Activated B cell treated with CpG ODN at 0.5 μM for 24 hours (primary cell): ENCODE measurements at regions not wholly inside any gene's neighbourhood (a gene's known extent, or its start where the extent isn't known, plus 50 kb on each side); places are given as distances from the start of the nearest gene placed in this dataset.

Source experiments
- ATAC-seq: fragments of 200-7000 bp; cut with Tn5 transposase; one replicate; pipeline ENCODE4 v1.10.0; 2021; ENCODE audit warnings: low read depth, mild to moderate bottlenecking, moderate library complexity
- CTCF ChIA-PET: fragments of 350-600 bp; sonication (Branson Sonifier 250); formaldehyde crosslinking; loops from one replicate; lab custom pipeline; 2021; ENCODE audit warnings: antibody characterized with exemption; lab: Charles Lee
- POLR2A ChIA-PET: fragments of 350-600 bp; sonication (Branson Sonifier 250); formaldehyde crosslinking; loops from one replicate; lab custom pipeline; 2021; ENCODE audit warnings: antibody characterized with exemption; lab: Charles Lee
- DNase-seq: peaks from one replicate; pipeline ENCODE4 v3.0.0; 2022
- H3K27ac Mint-ChIP-seq: one replicate; pipeline ENCODE4 v1.8.0; 2020; ENCODE audit warnings: mixed read lengths
- H3K27me3 Mint-ChIP-seq: one replicate; pipeline ENCODE4 v1.8.0; 2021; ENCODE audit warnings: mixed read lengths
- H3K36me3 Mint-ChIP-seq: one replicate; pipeline ENCODE4 v1.8.0; 2021; ENCODE audit warnings: low read depth, mixed read lengths
- H3K4me1 Mint-ChIP-seq: one replicate; pipeline ENCODE4 v1.8.0; 2021; ENCODE audit warnings: mixed read lengths
- H3K4me3 Mint-ChIP-seq: one replicate; pipeline ENCODE4 v1.8.0; 2020; ENCODE audit warnings: mild to moderate bottlenecking, mixed read lengths
- H3K9me3 Mint-ChIP-seq: one replicate; pipeline ENCODE4 v1.8.0; 2020; ENCODE audit warnings: mixed read lengths
- intact Hi-C: fragments of 100-400 bp; cut with micrococcal nuclease; formaldehyde crosslinking; loops from one replicate; pipeline ENCODE4 v1.15.1; 2024
- TF ChIP-seq, protein P1 (sequence below): fragments of 200-600 bp; IDR thresholded peaks from one replicate; pipeline ENCODE4 v1.8.0; 2022; ENCODE audit warnings: antibody characterized with exemption, mild to moderate bottlenecking

DNA sequence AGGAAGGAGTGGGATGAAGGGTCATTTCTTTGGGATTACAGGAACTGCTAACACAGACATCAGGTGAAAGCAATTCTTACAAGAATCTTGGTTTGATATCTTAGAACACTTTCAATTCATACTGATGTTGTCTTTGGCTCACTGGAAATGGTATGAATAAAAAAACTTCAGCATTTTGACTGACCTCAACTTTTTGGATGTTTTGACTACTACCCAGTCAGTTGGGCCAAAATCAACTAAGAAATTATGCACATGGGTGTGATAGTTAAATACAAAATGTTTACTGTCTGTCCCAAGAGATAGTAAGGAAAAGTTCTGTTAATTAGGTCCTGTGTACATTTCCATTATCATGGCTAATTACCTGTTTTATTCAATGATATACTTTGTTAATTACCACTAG, 165.5 kb upstream of the LRIG1 start:
- Mint-ChIP-seq H3K27ac (no peak overlapping the region), H3K36me3 (no peaks in the 10 kb centered on the region), H3K9me3 (no peaks in the 10 kb centered on the region), H3K4me1 (no peaks in the 10 kb centered on the region), H3K27me3 (peaks cover 2% of the 10 kb centered on the region), H3K4me3 (no peak overlapping the region)
- TF ChIP-seq, protein P1, sequence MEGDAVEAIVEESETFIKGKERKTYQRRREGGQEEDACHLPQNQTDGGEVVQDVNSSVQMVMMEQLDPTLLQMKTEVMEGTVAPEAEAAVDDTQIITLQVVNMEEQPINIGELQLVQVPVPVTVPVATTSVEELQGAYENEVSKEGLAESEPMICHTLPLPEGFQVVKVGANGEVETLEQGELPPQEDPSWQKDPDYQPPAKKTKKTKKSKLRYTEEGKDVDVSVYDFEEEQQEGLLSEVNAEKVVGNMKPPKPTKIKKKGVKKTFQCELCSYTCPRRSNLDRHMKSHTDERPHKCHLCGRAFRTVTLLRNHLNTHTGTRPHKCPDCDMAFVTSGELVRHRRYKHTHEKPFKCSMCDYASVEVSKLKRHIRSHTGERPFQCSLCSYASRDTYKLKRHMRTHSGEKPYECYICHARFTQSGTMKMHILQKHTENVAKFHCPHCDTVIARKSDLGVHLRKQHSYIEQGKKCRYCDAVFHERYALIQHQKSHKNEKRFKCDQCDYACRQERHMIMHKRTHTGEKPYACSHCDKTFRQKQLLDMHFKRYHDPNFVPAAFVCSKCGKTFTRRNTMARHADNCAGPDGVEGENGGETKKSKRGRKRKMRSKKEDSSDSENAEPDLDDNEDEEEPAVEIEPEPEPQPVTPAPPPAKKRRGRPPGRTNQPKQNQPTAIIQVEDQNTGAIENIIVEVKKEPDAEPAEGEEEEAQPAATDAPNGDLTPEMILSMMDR: no peak
- intact Hi-C loops: no loop called here
- ChIA-PET POLR2A (no interaction called here), CTCF (no interaction called here)
- ATAC-seq (no peak), DNase-seq (no peak)

DNA sequence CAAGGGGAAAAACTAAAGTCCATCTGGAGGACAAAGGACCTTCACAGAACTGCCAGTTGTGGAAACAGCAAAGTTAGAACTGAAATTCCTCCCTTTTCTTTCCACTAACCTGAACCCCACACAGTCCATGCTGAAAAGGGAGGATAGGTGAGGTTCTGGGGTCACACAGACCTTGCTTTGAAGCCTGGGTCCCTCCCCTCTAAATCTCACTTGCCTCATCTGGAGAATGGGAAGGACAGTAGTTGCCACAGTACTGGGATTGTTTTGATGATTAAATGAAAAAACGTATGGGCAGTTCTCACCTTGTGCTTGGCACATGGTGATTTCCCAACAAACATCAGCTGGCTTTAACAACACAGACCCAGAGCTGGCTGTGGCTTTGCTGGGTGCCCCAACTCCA, 166.4 kb upstream of the LRIG1 start:
- Mint-ChIP-seq H3K27me3 (no peaks in the 10 kb centered on the region), H3K36me3 (no peaks in the 10 kb centered on the region), H3K27ac (no peak overlapping the region), H3K4me1 (no peaks in the 10 kb centered on the region), H3K4me3 (no peak overlapping the region), H3K9me3 (no peaks in the 10 kb centered on the region)
- intact Hi-C loops: no loop called here
- ATAC-seq (no peak), DNase-seq (no peak)
- ChIA-PET CTCF (no interaction called here), POLR2A (no interaction called here)
- TF ChIP-seq, protein P1: no peak

DNA sequence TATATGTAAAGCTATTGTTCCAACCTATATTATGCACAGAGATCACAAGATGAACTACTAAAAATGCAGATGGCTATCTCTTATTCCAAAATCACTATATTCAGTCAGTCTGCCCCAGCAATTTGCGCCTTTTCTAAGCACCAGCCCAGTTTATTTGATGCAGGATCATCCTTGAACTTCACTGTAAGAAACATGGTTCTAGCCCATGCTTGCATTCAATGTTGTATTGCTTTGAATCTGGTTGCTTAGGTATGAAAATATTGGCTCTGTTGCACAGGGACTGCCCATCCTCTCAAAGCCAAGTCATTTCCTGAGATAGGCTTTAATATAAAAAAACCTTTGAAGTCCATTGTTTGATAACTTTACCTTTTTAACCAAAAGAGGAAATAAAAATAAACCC, 170.5 kb upstream of the LRIG1 start:
- Mint-ChIP-seq H3K27ac (no peak overlapping the region), H3K27me3 (peaks cover 3% of the 10 kb centered on the region), H3K36me3 (no peaks in the 10 kb centered on the region), H3K9me3 (no peaks in the 10 kb centered on the region), H3K4me1 (no peaks in the 10 kb centered on the region), H3K4me3 (no peak overlapping the region)
- ChIA-PET CTCF (no interaction called here), POLR2A (no interaction called here)
- intact Hi-C loops: no loop called here
- no peak for ATAC-seq
- TF ChIP-seq, protein P1: no peak
- no peak for DNase-seq

DNA sequence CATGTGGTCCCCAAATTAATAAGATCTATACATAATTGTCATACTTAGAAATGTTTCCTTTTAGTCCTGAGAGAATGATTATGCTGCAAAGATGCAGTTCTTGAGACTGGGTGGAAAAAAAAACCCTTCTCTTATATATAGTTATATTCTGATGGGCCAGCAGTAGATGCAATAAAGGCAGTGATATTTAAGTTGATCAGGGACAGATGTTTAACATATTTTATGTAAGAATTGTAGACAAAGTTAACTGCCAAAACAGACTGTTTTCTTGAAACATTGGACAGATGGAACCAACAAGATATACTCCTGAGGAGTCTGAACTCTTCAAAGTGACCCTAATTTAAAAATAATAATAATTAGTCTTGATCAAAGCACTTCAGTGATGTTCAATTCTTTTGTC, 172.0 kb upstream of the LRIG1 start:
- POLR2A ChIA-PET: no interaction called here
- TF ChIP-seq, protein P1: no peak
- Mint-ChIP-seq H3K4me3 (no peak overlapping the region), H3K27ac (no peak overlapping the region), H3K36me3 (no peaks in the 10 kb centered on the region), H3K27me3 (peaks cover 3% of the 10 kb centered on the region), H3K9me3 (no peaks in the 10 kb centered on the region), H3K4me1 (no peaks in the 10 kb centered on the region)
- ATAC-seq: no peak
- no peak for DNase-seq
- CTCF ChIA-PET: no interaction called here
- intact Hi-C loops: no loop called here

DNA sequence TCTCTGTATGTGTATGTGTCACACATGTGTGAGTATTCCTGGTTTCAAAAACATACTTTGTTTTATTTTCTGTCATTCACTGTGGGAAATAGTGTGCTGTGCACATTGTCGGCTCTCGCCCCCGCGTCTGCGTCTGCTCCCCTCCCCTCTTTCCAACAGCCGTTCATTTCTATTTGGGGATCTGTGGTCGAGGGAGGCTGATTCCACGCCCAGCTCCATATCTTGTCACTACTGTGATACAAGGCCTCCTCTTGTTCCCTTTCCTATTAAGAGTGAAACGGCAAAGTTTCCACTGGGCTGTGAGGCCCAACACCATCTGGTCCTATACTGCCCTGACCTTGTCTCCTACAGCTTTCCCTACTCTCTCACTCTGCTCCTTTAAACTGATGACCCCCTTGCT, 172.5 kb upstream of the LRIG1 start:
- no peak overlapping the region for H3K27ac Mint-ChIP-seq
- ATAC-seq (no peak), DNase-seq (no peak)
- H3K27me3 Mint-ChIP-seq: peaks cover 3% of the 10 kb centered on the region
- no peaks in the 10 kb centered on the region for H3K9me3 Mint-ChIP-seq
- H3K4me3 Mint-ChIP-seq: no peak overlapping the region
- CTCF ChIA-PET: no interaction called here
- no peaks in the 10 kb centered on the region for H3K36me3 Mint-ChIP-seq
- POLR2A ChIA-PET: no interaction called here
- no peaks in the 10 kb centered on the region for H3K4me1 Mint-ChIP-seq
- intact Hi-C loops: no loop called here
- TF ChIP-seq, protein P1: no peak
